Activated CD8-positive, alpha-beta T cell treated with anti-CD3 and anti-CD28 coated beads for 36 hours (primary cell): ENCODE measurements at regions not wholly inside any gene's neighbourhood (a gene's known extent, or its start where the extent isn't known, plus 50 kb on each side); places are given as distances from the start of the nearest gene placed in this dataset.
"Not testable (repeated sequence)": the region's sequence is repeated elsewhere in the genome, so short reads cannot be mapped to it uniquely, and the experiment has no call there.

Experiments
- ATAC-seq: fragments of 200-7000 bp; cut with Tn5 transposase; one replicate; pipeline ENCODE4 v1.10.0; 2021; ENCODE audit warnings: mild to moderate bottlenecking, moderate library complexity
- CTCF ChIA-PET: fragments of 350-600 bp; sonication (Branson Sonifier 250); formaldehyde crosslinking; loops from one replicate; lab custom pipeline; 2021; ENCODE audit warnings: antibody characterized with exemption; lab: Charles Lee
- POLR2A ChIA-PET: fragments of 350-600 bp; sonication (Branson Sonifier 250); formaldehyde crosslinking; loops from one replicate; lab custom pipeline; 2021; ENCODE audit warnings: antibody characterized with exemption; lab: Charles Lee
- DNase-seq: peaks from one replicate; pipeline ENCODE4 v3.0.0-alpha.2; 2020
- H3K27ac Mint-ChIP-seq: one replicate; pipeline ENCODE4 v1.8.0; 2021; ENCODE audit warnings: mild to moderate bottlenecking, mixed read lengths
- H3K27me3 Mint-ChIP-seq: one replicate; pipeline ENCODE4 v1.8.0; 2021; ENCODE audit warnings: mixed read lengths
- H3K36me3 Mint-ChIP-seq: one replicate; pipeline ENCODE4 v1.8.0; 2021; ENCODE audit warnings: low read depth, mixed read lengths
- H3K4me1 Mint-ChIP-seq: one replicate; pipeline ENCODE4 v1.8.0; 2021; ENCODE audit warnings: low read depth, mixed read lengths
- H3K4me3 Mint-ChIP-seq: one replicate; pipeline ENCODE4 v1.8.0; 2021; ENCODE audit warnings: mild to moderate bottlenecking, moderate library complexity, mixed read lengths
- H3K9me3 Mint-ChIP-seq: one replicate; pipeline ENCODE4 v1.8.0; 2021; ENCODE audit warnings: mixed read lengths
- CTCF ChIP-seq: fragments of 200-600 bp; IDR thresholded peaks from one replicate; pipeline ENCODE4 v1.8.0; 2022; ENCODE audit warnings: antibody characterized with exemption, mild to moderate bottlenecking
- intact Hi-C: fragments of 100-400 bp; cut with micrococcal nuclease; formaldehyde crosslinking; loops from one replicate; pipeline ENCODE4 v1.10.0; 2022

GRCh38 chr10:128579901-128580300, 453.7 kb upstream of the MKI67 start:
- no peak for TF ChIP-seq CTCF
- no peaks in the 10 kb centered on the region for H3K36me3 Mint-ChIP-seq
- H3K27me3 Mint-ChIP-seq, result peaks cover 4% of the 10 kb centered on the region
- no peak for DNase-seq
- H3K4me1 Mint-ChIP-seq, result no peaks in the 10 kb centered on the region
- intact Hi-C loops, result no loop called here
- H3K9me3 Mint-ChIP-seq, result no peaks in the 10 kb centered on the region
- H3K4me3 Mint-ChIP-seq, result no peak overlapping the region
- POLR2A ChIA-PET, result no interaction called here
- CTCF ChIA-PET, result no interaction called here
- no peak for ATAC-seq
- H3K27ac Mint-ChIP-seq, result no peak overlapping the region

DNA sequence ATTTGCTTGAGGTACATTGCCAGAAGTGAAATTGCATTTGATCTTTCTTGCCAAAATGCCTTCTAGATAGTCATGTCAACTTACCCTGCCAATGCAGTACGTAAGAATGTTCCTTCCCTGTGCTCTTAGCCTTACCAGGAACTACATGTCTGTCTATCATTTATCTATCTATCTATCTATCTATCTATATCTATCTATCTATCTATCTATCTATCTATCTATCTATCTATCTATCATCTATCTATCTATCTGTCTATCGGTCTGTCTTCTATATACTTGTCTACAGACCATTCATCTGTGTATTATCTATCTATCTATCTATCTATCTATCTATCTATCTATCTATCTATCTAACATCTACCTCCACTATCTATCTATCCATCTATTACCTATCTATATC, 456.9 kb upstream of the MKI67 start:
- H3K27me3 Mint-ChIP-seq, H3K9me3 Mint-ChIP-seq, POLR2A ChIA-PET, CTCF ChIA-PET, H3K4me1 Mint-ChIP-seq, ATAC-seq, H3K4me3 Mint-ChIP-seq, DNase-seq, H3K36me3 Mint-ChIP-seq, H3K27ac Mint-ChIP-seq, intact Hi-C loops: not testable (repeated sequence)

DNA sequence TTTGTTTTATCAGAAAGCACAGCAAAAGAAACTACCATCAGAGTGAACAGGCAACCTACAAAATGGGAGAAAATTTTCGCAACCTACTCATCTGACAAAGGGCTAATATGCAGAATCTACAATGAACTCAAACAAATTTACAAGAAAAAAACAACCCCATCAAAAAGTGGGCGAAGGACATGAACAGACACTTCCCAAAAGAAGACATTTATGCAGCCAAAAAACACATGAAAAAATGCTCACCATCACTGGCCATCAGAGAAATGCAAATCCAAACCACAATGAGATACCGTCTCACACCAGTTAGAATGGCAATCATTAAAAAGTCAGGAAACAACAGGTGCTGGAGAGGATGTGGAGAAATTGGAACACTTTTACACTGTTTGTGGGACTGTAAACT, 460.4 kb upstream of the MKI67 start:
- intact Hi-C loops, H3K9me3 Mint-ChIP-seq, H3K27me3 Mint-ChIP-seq, POLR2A ChIA-PET, H3K4me1 Mint-ChIP-seq, CTCF ChIA-PET, H3K36me3 Mint-ChIP-seq, H3K27ac Mint-ChIP-seq, H3K4me3 Mint-ChIP-seq, ATAC-seq, DNase-seq: not testable (repeated sequence)

DNA sequence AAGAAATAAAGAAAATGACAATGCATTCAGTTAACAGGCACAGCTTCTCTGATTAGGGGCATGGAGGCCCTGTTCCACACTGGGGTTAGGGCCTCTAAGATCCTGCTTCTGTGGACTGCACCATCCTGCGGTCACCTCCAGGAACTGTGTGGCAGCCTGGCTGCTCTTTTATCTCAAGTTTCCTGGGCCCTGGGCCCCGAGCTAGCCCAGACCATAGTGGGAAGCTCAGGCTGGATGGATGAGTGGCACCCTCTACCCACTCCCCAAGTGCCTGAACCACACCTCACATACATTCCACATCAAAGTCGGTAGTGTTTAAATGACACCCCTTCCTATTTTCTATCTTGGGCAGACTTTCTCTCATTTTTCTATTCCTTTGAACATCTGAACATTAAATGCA, 461.5 kb upstream of the MKI67 start:
- no peaks in the 10 kb centered on the region for H3K36me3 Mint-ChIP-seq
- H3K4me1 Mint-ChIP-seq, result no peaks in the 10 kb centered on the region
- ATAC-seq (no peak), DNase-seq (no peak)
- H3K27me3 Mint-ChIP-seq, result peaks cover 3% of the 10 kb centered on the region
- CTCF ChIA-PET, result no interaction called here
- intact Hi-C loops, result no loop called here
- H3K9me3 Mint-ChIP-seq, result no peaks in the 10 kb centered on the region
- POLR2A ChIA-PET, result no interaction called here
- no peak overlapping the region for H3K4me3 Mint-ChIP-seq
- no peak for TF ChIP-seq CTCF
- no peak overlapping the region for H3K27ac Mint-ChIP-seq

DNA sequence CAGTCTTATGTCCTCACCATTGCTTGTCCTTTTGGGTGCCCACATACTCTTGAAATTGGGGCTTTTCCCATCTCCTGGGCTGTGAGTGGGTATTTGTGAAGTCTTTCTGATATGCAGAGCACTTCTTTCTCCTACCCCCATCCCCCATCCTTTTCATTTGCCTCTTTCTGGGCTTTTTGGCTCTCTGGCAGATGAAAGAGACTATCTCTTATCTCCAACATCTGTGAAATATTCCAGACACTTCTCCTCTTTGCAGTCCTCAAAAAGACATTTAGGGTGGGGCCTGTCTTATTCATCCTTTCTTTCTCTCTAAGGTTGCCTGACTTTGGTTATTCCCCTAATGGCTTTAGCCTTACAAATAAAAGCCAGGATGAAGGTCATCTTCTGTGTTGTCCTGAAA, 462.2 kb upstream of the MKI67 start:
- Mint-ChIP-seq H3K4me3 (no peak overlapping the region), H3K36me3 (no peaks in the 10 kb centered on the region), H3K4me1 (no peaks in the 10 kb centered on the region), H3K27ac (no peak overlapping the region), H3K9me3 (no peaks in the 10 kb centered on the region), H3K27me3 (peaks cover 3% of the 10 kb centered on the region)
- no peak for DNase-seq
- POLR2A ChIA-PET, result no interaction called here
- CTCF ChIA-PET, result no interaction called here
- TF ChIP-seq CTCF, result no peak
- ATAC-seq, result no peak
- intact Hi-C loops, result no loop called here

GRCh38 chr10:128594688-128595087, 468.5 kb upstream of the MKI67 start:
- ATAC-seq (no peak), DNase-seq (no peak)
- intact Hi-C loops, result no loop called here
- H3K4me1 Mint-ChIP-seq, result no peaks in the 10 kb centered on the region
- ChIA-PET POLR2A (no interaction called here), CTCF (no interaction called here)
- H3K27ac Mint-ChIP-seq, result no peak overlapping the region
- H3K27me3 Mint-ChIP-seq, result peaks cover 3% of the 10 kb centered on the region
- TF ChIP-seq CTCF, result no peak
- H3K4me3 Mint-ChIP-seq, result no peak overlapping the region
- no peaks in the 10 kb centered on the region for H3K36me3 Mint-ChIP-seq
- peaks cover 2% of the 10 kb centered on the region for H3K9me3 Mint-ChIP-seq
